GM23248 (cell line): ENCODE measurements at regions not wholly inside any gene's neighbourhood (a gene's known extent, or its start where the extent isn't known, plus 50 kb on each side); places are given as distances from the start of the nearest gene placed in this dataset.
"Not testable (repeated sequence)": the region's sequence is repeated elsewhere in the genome, so short reads cannot be mapped to it uniquely, and the experiment has no call there.

ENCODE experiments used
- EZH2 ChIP-seq: fragments of 200-600 bp; sonication (generic); IDR thresholded peaks from 2 replicates; pipeline ENCODE4 v1.6.1; 2018; ENCODE audit warnings: antibody characterized with exemption, mild to moderate bottlenecking; ENCODE audit not compliant: insufficient read depth, poor library complexity, severe bottlenecking
- EZH2phosphoT487 ChIP-seq: fragments of 200-600 bp; sonication (generic); IDR thresholded peaks from 2 replicates; pipeline ENCODE4 v1.6.1; 2018; ENCODE audit warnings: antibody characterized with exemption, moderate library complexity, mild to moderate bottlenecking, low read depth; ENCODE audit not compliant: insufficient read depth

DNA sequence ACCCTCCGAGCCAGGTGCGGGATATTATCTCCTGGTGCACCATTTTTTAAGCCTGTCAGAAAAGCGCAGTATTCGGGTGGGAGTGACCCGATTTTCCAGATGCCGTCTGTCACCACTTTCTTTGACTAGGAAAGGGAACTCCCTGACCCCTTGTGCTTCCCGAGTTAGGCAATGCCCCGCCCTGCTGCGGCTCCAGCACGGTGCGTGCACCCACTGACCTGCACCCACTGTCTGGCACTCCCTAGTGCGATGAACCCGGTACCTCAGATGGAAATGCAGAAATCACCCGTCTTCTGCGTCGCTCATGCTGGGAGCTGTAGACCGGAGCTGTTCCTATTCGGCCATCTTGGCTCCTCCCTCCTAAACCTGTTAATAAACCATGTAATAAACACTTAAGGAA is 522.5 kb upstream of the COBL start:
- TF ChIP-seq EZH2, EZH2phosphoT487: not testable (repeated sequence)
